ENCODE measurements at regions not wholly inside any gene's neighbourhood (a gene's known extent, or its start where the extent isn't known, plus 50 kb on each side); places are given as distances from the start of the nearest gene placed in this dataset.

DNA sequence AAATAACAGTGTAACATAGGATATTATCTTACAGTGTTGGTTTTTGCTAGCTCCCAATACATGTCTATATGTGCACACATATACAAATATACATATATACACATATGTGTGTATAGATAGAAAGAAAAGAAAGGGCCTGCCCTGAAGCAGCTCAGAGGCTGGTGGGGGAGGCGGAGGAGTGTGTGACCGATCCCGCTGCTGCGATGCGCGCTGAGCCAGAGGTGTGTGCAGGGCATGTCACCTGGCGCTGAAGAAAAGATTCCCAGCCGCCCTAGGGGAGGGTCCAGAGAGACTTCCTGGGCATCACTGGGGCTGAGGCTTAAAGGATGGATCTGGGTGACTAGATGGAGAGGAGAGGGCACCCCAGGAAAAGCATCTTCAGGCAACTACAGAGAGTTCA lies 110.2 kb downstream of the FAM50B start:
- TF ChIP-seq, protein P1, sequence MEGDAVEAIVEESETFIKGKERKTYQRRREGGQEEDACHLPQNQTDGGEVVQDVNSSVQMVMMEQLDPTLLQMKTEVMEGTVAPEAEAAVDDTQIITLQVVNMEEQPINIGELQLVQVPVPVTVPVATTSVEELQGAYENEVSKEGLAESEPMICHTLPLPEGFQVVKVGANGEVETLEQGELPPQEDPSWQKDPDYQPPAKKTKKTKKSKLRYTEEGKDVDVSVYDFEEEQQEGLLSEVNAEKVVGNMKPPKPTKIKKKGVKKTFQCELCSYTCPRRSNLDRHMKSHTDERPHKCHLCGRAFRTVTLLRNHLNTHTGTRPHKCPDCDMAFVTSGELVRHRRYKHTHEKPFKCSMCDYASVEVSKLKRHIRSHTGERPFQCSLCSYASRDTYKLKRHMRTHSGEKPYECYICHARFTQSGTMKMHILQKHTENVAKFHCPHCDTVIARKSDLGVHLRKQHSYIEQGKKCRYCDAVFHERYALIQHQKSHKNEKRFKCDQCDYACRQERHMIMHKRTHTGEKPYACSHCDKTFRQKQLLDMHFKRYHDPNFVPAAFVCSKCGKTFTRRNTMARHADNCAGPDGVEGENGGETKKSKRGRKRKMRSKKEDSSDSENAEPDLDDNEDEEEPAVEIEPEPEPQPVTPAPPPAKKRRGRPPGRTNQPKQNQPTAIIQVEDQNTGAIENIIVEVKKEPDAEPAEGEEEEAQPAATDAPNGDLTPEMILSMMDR (IDR thresholded peaks at IDR 0.05; ENCODE audit: low read depth, low read length) = no peak
- in situ Hi-C loops (cut with HindIII; ENCODE audit: low sequenced_read_pairs) = no loop called here
- no peak for DNase-seq (ENCODE audit: low read depth, low spot score)
- H3K4me3 ChIP-seq (ENCODE audit: low read depth, low read length) = no peak overlapping the region

DNA sequence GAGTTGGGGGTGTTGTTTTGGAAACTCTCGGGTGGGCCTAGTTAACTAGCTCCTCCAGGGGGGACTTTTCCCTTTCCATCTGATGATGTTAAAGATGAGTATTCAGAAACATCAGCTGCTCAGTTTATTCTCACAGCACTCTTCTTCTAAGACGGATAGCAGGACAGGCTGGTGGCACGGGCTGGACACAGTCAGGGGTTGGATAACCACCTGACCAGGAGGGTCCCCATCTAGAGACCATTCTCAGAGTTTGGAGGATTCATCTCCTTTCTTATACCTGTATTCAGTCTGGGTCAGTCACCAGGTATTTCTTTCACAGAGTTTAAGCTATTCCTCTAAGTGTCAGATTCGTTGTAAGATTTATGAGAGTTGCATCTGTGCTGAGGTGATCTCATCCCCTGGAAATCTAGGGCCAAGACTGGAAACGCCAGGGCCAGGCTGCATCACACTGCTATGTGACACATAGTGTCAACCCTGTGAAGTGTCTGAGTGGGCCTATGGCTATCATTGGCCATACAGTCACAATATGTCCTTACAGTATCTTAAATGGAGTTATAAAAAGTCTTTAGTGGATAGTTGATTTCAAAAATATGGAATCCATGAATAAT lies 111.7 kb downstream of the FAM50B start:
- no peak overlapping the region for H3K4me3 ChIP-seq (ENCODE audit: low read depth, low read length)
- in situ Hi-C loops (cut with HindIII; ENCODE audit: low sequenced_read_pairs) = no loop called here
- TF ChIP-seq, protein P1 (IDR thresholded peaks at IDR 0.05; ENCODE audit: low read depth, low read length) = no peak
- no peak for DNase-seq (ENCODE audit: low read depth, low spot score)

DNA sequence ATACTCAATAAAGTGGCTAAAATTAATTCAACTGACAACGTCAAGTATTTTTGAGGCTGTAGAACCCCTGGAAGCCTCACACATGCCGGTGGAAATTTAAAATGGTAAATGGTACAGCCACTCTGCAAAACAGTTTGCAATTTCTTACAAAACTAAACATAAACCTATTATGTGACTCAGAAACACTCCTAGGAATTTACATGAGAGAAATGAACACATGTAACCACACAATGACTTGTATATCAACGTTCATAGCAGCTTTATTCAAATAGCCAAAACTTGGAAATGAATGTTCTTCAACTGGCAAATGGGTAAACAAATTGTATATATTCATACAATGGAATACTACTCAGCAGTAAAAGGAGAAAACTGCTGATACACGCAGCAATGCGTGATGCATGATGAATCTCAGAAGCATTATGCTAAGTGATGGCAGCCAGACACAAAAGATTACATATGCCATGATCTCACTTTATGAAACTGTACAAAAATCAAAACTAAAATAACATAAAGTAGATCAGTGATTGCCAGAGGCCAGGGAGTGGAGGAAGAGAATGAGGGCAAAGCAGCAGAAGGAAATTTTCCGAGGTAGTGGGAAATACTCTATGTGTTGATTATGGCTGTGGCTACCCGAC lies 112.5 kb downstream of the FAM50B start:
- TF ChIP-seq, protein P1 (IDR thresholded peaks at IDR 0.05; ENCODE audit: low read depth, low read length) = no peak
- DNase-seq (ENCODE audit: low read depth, low spot score) = peak; percentile 21
- in situ Hi-C loops (cut with HindIII; ENCODE audit: low sequenced_read_pairs) = no loop called here
- no peak overlapping the region for H3K4me3 ChIP-seq (ENCODE audit: low read depth, low read length)

DNA sequence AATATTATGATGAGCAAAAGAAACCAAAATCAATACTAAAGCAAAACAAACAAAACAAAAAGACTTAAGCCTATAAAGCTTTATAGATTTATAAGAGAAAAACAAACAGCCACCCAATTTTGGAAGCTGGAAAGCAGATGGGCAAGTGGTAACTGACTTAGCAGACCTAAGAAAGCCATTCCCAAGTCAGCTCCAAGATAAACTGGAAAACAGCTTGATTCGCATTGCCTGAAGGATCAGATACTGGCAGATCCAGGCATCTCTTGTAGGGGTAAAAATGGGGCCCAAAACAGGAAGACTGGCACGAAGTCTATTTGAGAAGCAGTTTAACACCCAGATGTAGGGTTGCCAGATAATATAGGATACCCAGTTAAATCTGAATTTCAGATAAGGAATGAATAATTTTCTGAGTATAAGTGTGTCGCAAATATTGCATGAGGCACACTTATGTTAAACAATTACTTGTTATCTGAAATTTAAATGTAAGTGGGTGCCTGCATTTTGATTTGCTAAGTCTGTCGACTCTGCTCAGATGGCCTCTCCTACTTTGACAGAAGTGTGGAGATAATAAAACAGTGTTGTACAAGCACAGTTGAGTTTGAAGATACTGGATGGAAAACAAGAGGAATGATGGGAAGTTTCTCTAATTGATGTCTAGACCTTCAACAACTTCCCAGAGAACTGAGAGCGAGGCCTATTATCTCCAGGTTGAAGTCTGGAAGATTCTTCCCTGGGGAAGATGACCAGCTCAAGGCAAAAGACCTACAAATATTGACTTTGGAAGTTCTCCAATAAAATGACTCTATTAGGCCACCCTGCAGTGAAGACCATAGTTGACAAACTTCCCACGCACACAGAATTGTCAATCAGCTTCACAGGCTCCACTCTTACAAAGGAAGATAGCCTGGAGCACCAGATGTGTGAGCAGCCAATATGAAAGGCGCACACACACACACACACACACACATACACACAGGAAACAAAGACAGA lies 113.4 kb downstream of the FAM50B start:
- H3K4me3 ChIP-seq (ENCODE audit: low read depth, low read length) = no peak overlapping the region
- peak; percentile 87 for DNase-seq (ENCODE audit: low read depth, low spot score)
- TF ChIP-seq, protein P1 (IDR thresholded peaks at IDR 0.05; ENCODE audit: low read depth, low read length) = no peak
- in situ Hi-C loops (cut with HindIII; ENCODE audit: low sequenced_read_pairs) = no loop called here

DNA sequence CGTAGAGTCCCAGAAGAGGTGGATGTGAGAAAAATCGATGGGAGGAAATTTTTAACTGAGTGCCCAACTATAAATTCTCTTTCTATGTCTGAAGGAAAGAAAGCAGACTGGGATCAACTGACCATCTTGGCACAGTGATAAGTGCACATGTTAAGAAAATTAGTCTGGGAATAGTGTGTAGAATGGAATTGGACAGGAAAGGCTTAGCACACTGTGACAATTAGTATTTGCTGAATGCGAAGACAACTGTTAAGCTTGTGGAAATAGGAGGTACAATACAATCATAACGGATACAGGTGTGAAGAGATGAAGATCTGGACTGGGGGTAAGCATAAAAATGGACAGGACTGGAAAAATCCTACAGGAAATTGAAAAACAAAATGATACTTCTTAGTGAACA lies 114.3 kb downstream of the FAM50B start:
- no peak for DNase-seq (ENCODE audit: low read depth, low spot score)
- TF ChIP-seq, protein P1 (IDR thresholded peaks at IDR 0.05; ENCODE audit: low read depth, low read length) = no peak
- H3K4me3 ChIP-seq (ENCODE audit: low read depth, low read length) = no peak overlapping the region
- in situ Hi-C loops (cut with HindIII; ENCODE audit: low sequenced_read_pairs) = no loop called here

DNA sequence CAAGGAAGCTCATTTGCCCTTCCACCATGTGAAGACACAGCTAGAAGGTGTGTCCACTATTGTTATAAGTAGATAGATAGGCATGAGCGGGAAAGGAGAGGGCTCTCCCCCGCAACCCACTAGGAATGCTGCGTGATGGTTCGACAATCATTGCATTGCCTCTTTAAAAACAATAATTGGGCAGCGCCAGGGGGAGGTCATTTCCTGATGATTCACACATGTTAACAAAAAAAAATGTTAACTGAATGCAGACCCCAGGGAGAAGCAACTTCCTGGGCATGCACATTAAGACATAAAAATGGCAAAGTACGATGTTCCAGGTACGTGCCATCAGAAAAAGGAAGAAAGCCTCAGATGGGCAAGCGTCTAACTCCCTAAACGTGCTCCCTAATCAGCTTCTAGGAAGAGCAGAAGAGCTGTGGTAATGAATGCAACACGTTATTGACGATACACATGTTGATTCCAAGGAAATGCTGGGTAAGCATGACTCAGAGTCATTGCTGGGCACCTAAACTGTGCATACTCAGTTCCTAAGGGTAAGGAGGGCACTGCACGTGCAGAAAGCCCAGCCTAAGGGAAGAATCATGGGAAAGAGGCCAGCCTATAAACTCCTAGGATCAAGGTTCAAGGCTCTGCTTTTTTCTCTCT lies 113.7 kb downstream of the FAM217A start:
- H3K4me3 ChIP-seq (ENCODE audit: low read depth, low read length) = no peak overlapping the region
- peak; percentile 42 for DNase-seq (ENCODE audit: low read depth, low spot score)
- in situ Hi-C loops (cut with HindIII; ENCODE audit: low sequenced_read_pairs) = no loop called here
- TF ChIP-seq, protein P1 (IDR thresholded peaks at IDR 0.05; ENCODE audit: low read depth, low read length) = no peak
